NCI-H128 (cell line): ENCODE measurements at regions not wholly inside any gene's neighbourhood (a gene's known extent, or its start where the extent isn't known, plus 50 kb on each side); places are given as distances from the start of the nearest gene placed in this dataset.
"Not testable (repeated sequence)": the region's sequence is repeated elsewhere in the genome, so short reads cannot be mapped to it uniquely, and the experiment has no call there.

ENCODE experiments used
- DNase-seq: peaks from one replicate; lab custom pipeline; 2025; ENCODE audit not compliant: unreplicated experiment; lab: John Stamatoyannopoulos, UW

GRCh38 chrX:39677978-39678791, 419.6 kb downstream of the BCOR start:
- DNase-seq, result no peak

GRCh38 chrX:39678914-39679313, 418.8 kb downstream of the BCOR start:
- DNase-seq, result no peak

GRCh38 chrX:39679497-39680157, 418.1 kb downstream of the BCOR start:
- no peak for DNase-seq

GRCh38 chrX:39681885-39682284, 415.9 kb downstream of the BCOR start:
- DNase-seq, result no peak

GRCh38 chrX:39682778-39683177, 415.0 kb downstream of the BCOR start:
- DNase-seq, result no peak

- DNase-seq, result no peak
Measured at GRCh38 chrX:39688219-39688575, 409.6 kb downstream of the BCOR start.

- DNase-seq, result peak; percentile 9
Measured at GRCh38 chrX:39688576-39689375, 409.0 kb downstream of the BCOR start.

- DNase-seq, result no peak
Measured at GRCh38 chrX:39689376-39690104, 408.2 kb downstream of the BCOR start.

- DNase-seq, result no peak
Measured at GRCh38 chrX:39690541-39691415, 407.0 kb downstream of the BCOR start.

- DNase-seq, result no peak
Measured at GRCh38 chrX:39691724-39692123, 406.0 kb downstream of the BCOR start.

- DNase-seq, result no peak
Measured at GRCh38 chrX:39692796-39693195, 405.0 kb downstream of the BCOR start.

GRCh38 chrX:39693298-39693697, 404.5 kb downstream of the BCOR start:
- no peak for DNase-seq

GRCh38 chrX:39702636-39703035, 395.1 kb downstream of the BCOR start:
- not testable (repeated sequence) for DNase-seq

- DNase-seq, result no peak
Measured at GRCh38 chrX:39703307-39703706, 394.5 kb downstream of the BCOR start.

GRCh38 chrX:39704590-39704989, 393.2 kb downstream of the BCOR start:
- no peak for DNase-seq

GRCh38 chrX:39705290-39705689, 392.5 kb downstream of the BCOR start:
- no peak for DNase-seq

- DNase-seq, result no peak
Measured at GRCh38 chrX:39709364-39709763, 388.4 kb downstream of the BCOR start.

GRCh38 chrX:39709812-39710211, 387.9 kb downstream of the BCOR start:
- no peak for DNase-seq

GRCh38 chrX:39710776-39711175, 387.0 kb downstream of the BCOR start:
- no peak for DNase-seq

GRCh38 chrX:39714471-39714870, 383.3 kb downstream of the BCOR start:
- no peak for DNase-seq
